SU-DHL-6 (cell line): ENCODE measurements at regions not wholly inside any gene's neighbourhood (a gene's known extent, or its start where the extent isn't known, plus 50 kb on each side); places are given as distances from the start of the nearest gene placed in this dataset.

Experiments
- CTCF ChIP-seq: fragments of 200-600 bp; sonication (generic); IDR thresholded peaks from one replicate; pipeline ENCODE4 v1.5.1; 2017; ENCODE audit warnings: antibody characterized with exemption, mild to moderate bottlenecking, low read length, moderate library complexity; ENCODE audit not compliant: insufficient read depth, poor library complexity, severe bottlenecking
- EZH2phosphoT487 ChIP-seq: fragments of 200-600 bp; sonication (generic), shearing (Covaris generic); conservative IDR thresholded peaks from 2 replicates; pipeline ENCODE4 v1.6.1; 2018; ENCODE audit warnings: mild to moderate bottlenecking, antibody characterized with exemption, low read length, moderate library complexity, mixed read lengths

DNA sequence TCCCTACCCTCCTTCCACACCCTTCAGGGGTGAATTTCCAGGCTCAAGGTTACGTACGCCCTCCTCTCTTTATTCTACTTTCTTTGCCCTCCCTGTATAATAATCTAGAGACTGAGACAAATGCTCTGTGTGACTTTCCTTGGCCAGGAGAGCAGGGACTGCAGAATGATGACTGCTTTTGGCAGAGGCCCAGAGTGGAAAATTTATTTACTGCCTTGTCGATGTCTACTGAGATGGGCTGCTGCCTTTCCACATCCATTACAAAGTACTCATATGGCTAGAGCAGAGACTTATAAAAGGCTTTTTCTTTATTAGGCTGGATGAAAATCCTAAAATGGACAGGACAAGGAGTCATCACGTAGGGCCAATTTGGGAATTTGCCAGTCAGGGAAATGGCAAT, 576.2 kb downstream of the TUSC7 start:
- no peak for TF ChIP-seq EZH2phosphoT487
- no peak for TF ChIP-seq CTCF
